Loucy (cell line): ENCODE measurements at regions not wholly inside any gene's neighbourhood (a gene's known extent, or its start where the extent isn't known, plus 50 kb on each side); places are given as distances from the start of the nearest gene placed in this dataset.

Experiments used
- CTCF ChIP-seq: fragments of 200-600 bp; sonication (generic); conservative IDR thresholded peaks from 2 replicates; pipeline ENCODE4 v1.5.1; 2014; ENCODE audit warnings: mild to moderate bottlenecking, antibody characterized with exemption, low read length
- EZH2phosphoT487 ChIP-seq: fragments of 200-600 bp; IDR thresholded peaks from 2 replicates; pipeline ENCODE4 v1.6.1; 2018; ENCODE audit warnings: antibody characterized with exemption, mild to moderate bottlenecking, moderate library complexity, borderline replicate concordance

- TF ChIP-seq CTCF (no peak), EZH2phosphoT487 (no peak)
Observed at GRCh38 chr16:5951486-5951885, 853.9 kb upstream of the EEF2KMT start.
